ENCODE measurements at regions not wholly inside any gene's neighbourhood (a gene's known extent, or its start where the extent isn't known, plus 50 kb on each side); places are given as distances from the start of the nearest gene placed in this dataset.

DNA sequence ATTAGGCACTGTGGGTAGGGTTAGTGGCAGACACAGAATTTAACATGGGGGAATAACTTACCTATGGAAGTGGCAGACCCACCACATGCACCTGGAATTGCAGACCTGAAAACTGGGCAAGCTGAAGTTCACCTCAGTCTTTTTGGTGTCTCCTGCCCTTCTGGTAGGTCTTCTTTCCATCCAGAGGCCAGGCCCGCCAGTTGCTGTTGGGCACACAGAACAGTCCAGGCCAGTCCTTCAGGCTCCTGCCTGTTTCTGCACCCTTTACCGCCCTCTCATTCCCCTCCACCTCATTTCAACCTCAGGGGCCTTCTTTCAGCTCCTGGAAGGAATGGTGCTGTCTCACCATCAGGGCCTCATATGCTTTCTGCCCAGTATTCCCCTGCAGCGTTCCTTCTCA is 358.9 kb upstream of the ETAA1 start:
- TF ChIP-seq ZNF629 (tag by site-specific recombination; IDR thresholded peaks at IDR 0.05) (no peak), ZNF76 (tag by site-specific recombination; IDR thresholded peaks at IDR 0.05; ENCODE audit: borderline replicate concordance, low read depth) (no peak), TSHZ1 (tag by site-specific recombination; IDR thresholded peaks at IDR 0.05; ENCODE audit: borderline replicate concordance) (no peak), SP2 (tag by site-specific recombination; IDR thresholded peaks at IDR 0.05) (no peak), ZBTB8A (tag by site-specific recombination; IDR thresholded peaks at IDR 0.05) (no peak), ZNF423 (tag by site-specific recombination; IDR thresholded peaks at IDR 0.05) (no peak), ZNF274 (IDR thresholded peaks at IDR 0.05; ENCODE audit: low read length) (no peak), ZNF274 (tag by site-specific recombination; IDR thresholded peaks at IDR 0.05; ENCODE audit: borderline replicate concordance) (no peak), PRDM6 (tag by site-specific recombination; IDR thresholded peaks at IDR 0.05) (no peak)
- TF ChIP-seq, protein P1, sequence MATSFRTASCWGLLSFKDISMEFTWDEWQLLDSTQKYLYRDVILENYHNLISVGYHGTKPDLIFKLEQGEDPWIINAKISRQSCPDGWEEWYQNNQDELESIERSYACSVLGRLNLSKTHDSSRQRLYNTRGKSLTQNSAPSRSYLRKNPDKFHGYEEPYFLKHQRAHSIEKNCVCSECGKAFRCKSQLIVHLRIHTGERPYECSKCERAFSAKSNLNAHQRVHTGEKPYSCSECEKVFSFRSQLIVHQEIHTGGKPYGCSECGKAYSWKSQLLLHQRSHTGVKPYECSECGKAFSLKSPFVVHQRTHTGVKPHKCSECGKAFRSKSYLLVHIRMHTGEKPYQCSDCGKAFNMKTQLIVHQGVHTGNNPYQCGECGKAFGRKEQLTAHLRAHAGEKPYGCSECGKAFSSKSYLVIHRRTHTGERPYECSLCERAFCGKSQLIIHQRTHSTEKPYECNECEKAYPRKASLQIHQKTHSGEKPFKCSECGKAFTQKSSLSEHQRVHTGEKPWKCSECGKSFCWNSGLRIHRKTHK (tag by site-specific recombination; IDR thresholded peaks at IDR 0.05) = no peak
- TF ChIP-seq, protein P2, sequence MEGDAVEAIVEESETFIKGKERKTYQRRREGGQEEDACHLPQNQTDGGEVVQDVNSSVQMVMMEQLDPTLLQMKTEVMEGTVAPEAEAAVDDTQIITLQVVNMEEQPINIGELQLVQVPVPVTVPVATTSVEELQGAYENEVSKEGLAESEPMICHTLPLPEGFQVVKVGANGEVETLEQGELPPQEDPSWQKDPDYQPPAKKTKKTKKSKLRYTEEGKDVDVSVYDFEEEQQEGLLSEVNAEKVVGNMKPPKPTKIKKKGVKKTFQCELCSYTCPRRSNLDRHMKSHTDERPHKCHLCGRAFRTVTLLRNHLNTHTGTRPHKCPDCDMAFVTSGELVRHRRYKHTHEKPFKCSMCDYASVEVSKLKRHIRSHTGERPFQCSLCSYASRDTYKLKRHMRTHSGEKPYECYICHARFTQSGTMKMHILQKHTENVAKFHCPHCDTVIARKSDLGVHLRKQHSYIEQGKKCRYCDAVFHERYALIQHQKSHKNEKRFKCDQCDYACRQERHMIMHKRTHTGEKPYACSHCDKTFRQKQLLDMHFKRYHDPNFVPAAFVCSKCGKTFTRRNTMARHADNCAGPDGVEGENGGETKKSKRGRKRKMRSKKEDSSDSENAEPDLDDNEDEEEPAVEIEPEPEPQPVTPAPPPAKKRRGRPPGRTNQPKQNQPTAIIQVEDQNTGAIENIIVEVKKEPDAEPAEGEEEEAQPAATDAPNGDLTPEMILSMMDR (tag by site-specific recombination; IDR thresholded peaks at IDR 0.05) = no peak
- TF ChIP-seq, protein P3, sequence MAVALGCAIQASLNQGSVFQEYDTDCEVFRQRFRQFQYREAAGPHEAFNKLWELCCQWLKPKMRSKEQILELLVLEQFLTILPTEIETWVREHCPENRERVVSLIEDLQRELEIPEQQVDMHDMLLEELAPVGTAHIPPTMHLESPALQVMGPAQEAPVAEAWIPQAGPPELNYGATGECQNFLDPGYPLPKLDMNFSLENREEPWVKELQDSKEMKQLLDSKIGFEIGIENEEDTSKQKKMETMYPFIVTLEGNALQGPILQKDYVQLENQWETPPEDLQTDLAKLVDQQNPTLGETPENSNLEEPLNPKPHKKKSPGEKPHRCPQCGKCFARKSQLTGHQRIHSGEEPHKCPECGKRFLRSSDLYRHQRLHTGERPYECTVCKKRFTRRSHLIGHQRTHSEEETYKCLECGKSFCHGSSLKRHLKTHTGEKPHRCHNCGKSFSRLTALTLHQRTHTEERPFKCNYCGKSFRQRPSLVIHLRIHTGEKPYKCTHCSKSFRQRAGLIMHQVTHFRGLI (tag by site-specific recombination; IDR thresholded peaks at IDR 0.05) = peak; percentile 69
